GM18502 (cell line): ENCODE measurements at regions not wholly inside any gene's neighbourhood (a gene's known extent, or its start where the extent isn't known, plus 50 kb on each side); places are given as distances from the start of the nearest gene placed in this dataset.
"Not testable (repeated sequence)": the region's sequence is repeated elsewhere in the genome, so short reads cannot be mapped to it uniquely, and the experiment has no call there.

Experiments used
- ATAC-seq: cut with Tn5 transposase; IDR thresholded peaks from one replicate; pipeline ENCODE4 v1.9.1; 2021; ENCODE audit warnings: mild to moderate bottlenecking; ENCODE audit not compliant: unreplicated experiment, poor library complexity

DNA sequence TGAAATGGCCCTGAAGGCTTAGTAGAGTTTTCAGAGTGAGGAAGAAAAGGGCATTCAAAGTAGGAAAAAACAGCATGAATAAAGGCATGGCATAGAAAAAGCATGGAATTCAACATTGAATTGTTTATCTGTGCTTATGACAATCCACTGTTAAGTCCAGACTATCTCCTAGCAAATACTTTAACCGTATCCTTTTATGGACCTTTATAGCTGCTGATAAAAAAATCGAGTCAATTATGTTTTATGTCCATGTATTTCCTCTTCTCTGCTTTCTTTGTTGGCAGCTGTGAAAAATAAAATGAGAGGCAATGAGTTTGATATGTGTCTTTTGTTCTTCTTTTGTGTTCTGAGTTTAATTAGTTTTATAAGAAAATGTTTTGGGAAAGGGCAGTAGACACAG is 70.4 kb downstream of the TDRD15 start:
- ATAC-seq, result no peak

DNA sequence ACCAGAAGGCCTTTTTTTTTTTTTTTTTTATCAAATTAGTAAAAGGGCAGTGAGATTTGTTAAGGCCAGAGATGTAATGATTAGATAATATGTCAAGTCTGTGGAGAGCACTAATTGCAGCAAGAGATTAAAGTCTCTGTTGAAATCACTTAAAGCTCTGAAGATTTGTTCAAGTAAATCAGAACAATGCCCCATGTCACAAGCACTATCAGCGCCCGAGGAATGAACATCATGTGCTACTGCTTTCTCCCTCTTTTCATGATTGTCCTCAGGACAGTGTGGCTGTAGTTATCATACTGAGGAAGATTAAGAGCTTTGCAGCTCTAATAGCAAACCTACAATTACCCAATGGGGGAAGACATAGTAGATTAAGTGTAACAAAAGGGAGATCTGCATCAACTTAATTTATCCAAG is 71.1 kb downstream of the TDRD15 start:
- ATAC-seq, result no peak

DNA sequence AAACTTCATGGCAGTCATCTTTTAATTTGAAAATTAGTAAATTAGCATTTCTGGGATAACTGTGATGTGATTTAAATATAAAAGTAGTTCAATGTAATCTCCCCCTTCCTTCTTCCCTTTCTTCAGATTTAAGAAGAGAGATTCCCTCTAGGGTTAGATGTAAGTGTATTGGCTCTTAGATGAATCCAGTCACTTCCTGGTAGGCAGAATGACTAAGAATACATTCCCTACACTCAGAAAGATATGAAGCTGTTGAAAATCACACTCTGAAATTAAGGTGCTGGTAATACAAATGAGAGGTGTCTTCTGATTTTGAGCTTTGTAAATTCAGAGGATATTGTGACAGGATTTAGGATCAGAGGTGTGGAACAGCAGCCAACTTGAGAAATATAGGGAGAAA is 71.6 kb downstream of the TDRD15 start:
- no peak for ATAC-seq

DNA sequence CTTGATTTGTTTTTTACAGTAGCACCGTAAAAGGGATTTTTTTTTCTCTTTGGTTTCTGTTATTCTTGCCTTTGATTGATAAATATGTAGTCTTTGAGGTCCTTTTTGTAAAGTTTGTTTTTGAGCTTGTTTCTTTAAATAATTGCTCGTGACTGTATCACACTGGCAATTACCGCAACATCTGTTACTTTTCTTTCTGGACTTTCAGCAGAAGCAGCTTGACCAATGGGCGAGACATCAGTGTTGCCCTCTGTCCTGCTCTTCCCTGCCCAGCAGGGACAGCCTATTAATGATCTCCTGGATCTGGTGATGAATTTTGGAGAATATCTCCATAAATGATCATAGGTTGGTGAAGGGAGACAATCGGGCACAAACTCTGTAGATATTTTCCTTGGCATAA is 74.9 kb downstream of the TDRD15 start:
- ATAC-seq, result no peak

DNA sequence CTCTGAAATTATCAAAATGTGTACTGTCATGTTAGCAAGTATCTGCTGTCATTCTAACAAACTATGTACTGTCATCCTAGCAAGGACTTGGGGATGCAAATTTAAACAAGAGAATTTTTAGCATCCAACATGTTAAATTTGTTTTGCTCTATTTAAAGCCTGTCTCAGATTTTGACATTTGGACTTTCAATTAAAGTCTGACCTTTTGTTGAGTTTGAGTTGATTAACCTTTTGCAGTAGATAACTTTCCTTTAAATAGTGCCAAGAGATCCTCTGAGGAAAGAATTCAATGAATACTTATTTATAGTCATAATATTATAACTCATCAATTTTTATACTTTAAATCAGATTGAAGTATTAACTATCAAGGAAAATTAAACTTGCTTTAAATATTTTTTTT is 80.2 kb downstream of the TDRD15 start:
- ATAC-seq, result no peak

DNA sequence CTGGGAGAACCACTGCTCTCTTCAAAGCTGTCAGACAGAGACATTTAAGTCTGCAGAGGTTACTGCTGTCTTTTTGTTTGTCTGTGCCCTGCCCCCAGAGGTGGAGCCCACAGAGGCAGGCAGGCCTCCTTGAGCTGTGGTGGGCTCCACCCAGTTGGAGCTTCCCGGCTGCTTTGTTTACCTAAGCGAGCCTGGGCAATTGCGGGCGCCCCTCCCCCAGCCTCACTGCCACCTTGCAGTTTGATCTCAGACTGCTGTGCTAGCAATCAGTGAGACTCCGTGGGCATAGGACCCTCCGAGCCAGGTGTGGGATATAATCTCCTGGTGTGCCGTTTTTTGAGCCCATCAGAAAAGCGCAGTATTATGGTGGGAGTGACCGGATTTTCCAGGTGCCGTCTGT is 90.3 kb downstream of the TDRD15 start:
- ATAC-seq, result not testable (repeated sequence)

DNA sequence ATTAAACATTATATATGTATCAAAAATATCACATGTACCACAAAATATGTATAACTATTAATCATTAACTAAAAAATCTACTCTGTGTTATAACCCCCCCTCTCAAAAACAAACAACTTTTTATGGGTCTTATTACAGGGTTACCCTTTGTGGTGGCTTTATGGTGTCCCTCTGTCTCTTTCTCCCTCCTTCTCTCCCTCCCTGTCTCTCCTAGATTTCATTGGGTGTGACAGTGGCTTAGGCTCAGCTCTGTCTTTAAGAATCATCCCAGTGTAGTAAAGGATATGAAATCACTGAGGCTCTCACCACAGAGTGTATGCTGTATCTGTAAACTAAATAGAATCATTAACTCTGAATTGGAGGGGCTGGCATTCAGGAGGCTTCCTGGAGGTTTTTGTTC is 93.7 kb downstream of the TDRD15 start:
- ATAC-seq, result no peak

DNA sequence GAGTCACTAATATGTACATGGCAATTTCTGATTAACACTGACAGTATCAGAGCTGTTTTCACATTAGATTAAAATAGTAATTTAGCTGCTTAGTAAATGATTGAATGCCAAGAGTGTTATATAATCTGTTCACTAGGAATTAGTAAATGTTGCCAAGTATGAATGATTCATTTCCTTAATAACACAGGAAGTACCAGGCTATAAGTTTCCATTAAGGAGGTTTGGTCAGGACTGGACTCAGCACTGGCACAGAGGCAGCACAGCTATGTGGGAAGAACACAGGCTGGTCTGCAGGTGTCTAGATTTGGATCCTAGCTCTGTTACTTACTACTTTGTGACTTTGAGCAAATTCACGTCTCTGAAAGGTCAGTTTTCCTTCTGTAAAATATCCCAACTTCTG is 97.2 kb downstream of the TDRD15 start:
- ATAC-seq, result no peak

DNA sequence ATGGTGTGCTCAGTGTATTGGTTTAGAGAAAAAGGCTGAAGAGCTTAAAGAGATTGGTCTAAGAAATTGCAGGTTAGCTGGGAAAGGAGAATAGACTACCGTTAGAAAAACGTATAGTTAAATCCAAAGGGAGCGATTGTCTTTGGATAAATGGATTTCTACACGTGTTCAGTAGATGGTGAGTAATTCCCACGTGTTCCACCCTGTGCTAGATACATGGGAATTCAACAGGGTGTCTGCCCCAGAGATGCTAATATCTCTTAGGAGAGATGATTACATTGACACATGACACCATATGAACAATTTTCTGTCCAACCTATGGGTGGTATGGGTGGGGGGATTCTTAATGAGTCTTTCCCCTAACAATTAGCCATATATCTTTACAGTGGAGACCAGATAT is 99.8 kb downstream of the TDRD15 start:
- ATAC-seq, result no peak

DNA sequence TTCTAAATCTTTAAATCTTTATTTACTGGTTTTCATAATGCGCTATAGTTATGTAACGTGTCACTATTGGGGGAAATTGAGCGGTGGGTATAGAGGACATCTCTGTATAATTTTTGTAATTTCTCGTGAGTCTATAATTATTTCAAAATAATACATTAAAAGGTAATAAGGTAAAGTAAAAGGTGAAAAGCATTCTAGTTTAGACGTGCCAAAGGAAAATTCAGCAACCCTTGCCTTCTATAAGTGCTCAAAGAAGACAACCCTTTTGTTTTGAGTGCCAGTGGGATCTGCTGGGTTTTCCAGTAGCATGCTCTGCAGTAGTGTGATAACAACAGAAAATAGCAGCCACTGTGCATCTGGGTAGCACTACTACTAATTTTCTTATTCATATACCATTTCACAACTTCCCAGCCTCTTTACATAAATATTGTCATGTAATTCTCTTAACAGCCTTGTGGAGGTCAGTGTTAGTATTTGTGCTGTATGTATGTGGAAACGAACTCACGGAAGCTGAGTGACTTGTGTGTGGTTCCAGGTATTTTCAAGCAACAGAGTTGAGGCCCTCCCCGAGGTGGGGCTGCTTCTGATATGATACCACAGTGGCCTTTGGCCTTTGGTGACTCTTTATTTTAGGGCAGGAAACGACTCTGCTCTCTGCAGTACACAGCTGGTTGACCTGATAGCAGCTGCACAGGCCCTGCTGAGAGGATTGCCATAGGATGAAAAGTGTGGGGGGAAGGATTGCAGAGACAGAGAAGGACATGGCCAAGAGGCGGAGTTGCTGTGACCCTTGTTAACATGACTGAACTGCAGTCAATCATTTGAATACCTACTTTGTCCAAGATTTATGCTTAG is 104.5 kb downstream of the TDRD15 start:
- no peak for ATAC-seq

DNA sequence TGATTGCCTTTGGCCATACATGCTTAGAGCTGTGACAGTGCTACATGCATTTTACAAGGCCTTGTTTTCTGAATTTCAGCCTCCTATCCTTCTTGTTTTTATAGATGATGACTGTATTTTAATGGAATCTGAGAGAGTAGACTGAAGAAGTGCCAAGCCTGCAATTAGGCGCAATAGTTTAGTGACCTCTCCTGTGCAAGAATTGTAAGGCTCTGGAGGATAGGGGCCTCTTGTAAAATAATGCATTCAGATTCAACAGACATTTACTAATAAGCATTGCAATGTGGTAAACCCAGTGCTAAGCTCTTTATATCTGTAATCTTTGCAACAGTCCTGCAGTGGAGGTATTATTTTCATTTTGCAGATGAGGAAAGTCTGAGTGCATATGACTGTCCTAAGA is 105.5 kb downstream of the TDRD15 start:
- ATAC-seq, result no peak

DNA sequence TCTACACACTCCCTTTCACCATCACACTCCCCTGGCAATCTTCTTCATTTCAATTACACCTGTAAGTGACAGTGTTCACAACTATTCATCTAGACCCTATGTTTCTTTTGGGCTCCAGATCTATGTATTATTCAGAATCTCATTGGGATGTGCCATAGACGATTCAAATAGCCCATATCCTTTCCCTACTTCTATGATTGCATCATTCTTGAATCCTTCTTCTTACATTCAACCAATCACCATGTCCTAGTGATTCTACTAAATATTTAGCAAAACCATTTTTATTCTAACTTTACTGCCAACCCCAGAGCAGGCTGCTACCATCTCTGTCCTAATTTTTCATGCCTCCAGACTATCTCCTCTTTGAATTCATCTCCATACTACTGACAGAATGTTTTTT is 106.4 kb downstream of the TDRD15 start:
- no peak for ATAC-seq

DNA sequence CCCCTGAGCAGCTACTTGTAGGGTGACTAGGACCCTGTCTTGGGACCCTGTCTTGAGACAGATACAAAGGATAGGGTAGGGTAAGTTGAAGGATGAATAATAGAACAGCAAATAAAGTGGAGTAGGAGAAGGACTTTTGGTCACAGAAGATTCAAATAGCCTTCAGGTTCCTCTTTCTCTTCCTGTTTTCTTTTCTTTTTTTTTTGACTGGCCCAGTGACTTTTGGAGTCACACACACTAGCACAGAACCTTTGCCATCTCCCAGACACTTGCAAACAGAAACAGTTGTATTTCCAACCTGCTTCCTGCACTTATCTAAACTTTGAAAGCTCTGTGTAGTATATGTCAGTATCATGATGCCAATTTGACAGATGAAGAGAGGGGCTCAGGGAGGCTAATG is 108.2 kb downstream of the TDRD15 start:
- ATAC-seq, result no peak

DNA sequence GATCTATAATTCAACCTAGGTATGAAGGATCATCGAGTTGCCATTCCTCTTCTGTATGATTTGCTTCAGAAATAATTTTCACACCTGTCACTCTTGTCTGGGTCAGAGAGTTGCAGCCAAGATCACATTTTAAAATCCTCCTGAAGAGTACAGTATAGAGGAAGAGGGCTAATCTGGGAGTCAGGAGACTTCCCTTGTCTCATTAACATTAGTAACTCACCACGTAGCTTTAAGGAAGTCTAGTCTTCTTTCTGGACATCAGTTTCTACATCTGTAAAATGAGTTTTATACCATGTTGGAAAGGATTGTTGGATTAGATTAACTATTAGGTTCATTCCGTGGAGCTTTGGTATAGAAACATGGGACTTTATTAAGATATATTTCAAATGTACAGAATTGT is 109.4 kb downstream of the TDRD15 start:
- no peak for ATAC-seq

DNA sequence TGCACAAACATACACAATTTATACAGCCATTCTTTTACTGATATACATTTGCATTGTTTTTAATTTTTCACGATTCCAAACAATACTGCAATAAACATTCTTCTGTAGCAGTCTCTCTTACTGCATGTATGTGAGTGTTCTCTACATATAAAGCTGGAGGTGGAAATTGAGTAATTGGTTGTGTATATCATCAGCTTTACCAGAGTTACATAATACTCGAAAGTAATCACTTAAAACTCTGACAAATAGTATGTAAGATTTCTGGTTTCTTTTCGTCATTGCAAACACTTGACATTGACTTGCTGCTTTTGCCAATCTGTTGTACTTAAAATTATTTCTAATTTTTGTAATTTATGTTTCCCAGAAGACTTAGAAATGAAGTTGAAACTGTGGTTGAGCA is 110.2 kb downstream of the TDRD15 start:
- no peak for ATAC-seq

DNA sequence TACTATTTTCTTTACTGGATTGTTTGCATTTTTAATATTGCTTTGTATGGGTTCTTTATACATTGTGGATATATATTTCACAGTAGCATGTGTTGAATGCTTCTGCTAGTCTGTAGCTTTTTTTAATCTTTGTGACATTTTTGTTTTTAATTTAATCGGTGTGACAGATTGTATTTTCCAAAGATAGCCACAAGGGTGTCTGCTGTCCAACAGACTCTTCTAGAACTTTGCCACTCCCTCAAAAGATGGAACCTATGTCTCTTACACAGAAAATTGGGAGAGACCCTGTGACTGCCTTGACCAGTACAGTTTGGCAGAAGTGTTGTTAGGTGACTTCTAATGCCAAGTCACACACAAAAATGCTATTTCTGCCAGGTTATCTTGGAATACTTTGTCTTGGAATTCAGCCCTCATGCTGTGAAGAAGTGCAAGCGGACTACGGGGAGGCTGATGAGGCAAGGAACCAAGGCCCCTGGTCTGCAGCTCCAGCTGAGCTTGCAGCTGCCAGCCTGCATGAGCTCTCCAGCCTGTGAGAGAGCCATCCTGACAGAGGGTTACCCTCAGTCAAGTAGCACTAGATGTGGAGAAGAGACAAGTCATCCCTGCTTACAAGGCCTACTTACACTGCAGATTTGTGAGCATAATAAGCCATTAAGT is 110.8 kb downstream of the TDRD15 start:
- no peak for ATAC-seq

DNA sequence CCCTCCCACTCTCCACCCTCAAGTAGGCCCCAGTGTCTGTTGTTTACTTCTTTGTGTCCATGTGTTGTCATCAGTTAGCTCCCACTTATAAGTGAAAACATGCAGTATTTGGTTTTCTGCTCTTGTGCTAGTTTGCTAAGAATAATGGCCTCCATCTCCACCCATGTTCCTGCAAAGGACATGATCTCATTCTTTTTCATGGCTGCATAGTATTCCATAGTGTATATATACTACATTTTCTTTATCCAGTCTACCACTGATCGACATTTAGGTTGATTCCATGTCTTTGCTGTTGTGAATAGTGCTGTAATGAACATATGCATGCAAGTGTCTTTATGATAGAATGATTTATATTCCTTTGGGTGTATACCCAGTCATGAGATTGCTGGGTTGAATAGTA is 116.0 kb downstream of the TDRD15 start:
- ATAC-seq, result not testable (repeated sequence)

DNA sequence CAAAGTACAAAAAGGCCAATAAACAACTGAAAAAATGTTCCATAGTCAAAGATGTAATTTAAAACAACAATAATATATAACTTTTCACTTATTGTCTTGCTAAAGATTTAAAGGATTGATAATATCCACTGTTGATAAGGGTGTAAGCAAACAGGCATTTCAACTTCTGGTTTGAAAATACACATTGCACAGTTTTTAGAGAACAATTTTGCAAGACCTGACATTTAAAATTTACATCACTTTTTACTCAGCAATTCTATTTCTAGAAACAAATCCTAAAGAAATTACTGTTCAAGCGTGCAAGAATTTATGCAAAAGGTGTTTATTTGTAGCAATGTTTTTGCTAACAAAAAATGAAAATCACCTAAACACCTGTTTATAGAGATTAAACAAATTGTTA is 120.4 kb downstream of the TDRD15 start:
- ATAC-seq, result no peak

DNA sequence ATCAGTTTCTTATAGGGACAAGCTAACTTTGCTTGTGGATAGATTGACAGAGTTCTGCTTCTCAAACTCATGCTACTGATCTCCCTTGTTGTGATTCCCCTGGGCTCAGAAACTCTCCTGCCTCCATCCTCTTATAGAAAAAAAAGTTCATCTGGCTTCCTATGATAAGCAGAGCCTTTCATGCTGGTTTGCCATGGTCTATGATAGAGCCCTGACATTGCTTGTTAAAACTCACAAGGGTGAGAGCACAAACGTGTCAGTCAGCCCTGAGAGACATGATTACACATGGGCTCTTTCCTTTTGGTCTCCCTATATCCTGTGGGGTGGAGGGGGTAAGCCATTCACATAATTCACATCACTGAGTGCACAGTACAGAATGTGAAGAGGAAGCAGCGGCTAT is 121.8 kb downstream of the TDRD15 start:
- no peak for ATAC-seq

DNA sequence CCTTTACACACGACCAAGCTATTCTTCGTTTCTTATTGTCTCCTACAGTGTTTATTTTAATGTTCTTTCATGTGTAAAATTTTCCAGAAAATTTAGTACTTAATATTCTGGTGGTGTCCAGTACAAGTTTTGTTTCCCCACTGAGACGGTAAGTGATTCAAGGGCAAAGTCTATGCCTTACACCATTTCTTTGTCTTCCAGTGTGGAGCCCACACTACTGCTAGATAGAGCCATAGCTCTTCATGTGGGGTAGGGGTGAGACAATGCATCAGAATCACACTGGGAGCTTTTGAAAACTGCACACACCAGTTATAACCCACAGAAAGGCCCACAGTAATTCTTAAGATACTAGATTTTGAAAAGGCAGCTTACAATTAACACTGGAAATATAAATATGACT is 125.6 kb downstream of the TDRD15 start:
- no peak for ATAC-seq

DNA sequence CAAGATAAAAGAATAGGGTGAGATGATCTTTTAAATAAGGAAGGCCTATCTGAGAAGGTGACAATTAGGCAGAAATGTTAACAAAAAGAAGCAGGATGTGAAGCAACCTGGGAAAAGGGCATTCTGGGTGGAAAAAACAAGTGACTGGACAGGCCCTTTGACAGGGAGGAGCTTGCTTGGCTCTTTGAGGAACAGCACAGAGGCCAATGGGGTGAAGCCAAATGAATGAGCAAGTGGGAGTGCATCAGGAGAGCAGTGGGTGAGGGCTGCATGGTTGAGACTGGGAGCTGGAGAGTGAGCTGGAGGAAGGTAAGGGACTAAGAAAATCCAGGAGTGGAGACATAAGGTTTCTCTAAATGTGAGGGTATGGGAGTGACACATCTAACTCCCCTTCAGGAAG is 126.9 kb downstream of the TDRD15 start:
- no peak for ATAC-seq
